Endothelial cell of umbilical vein (primary cell): ENCODE measurements at regions not wholly inside any gene's neighbourhood (a gene's known extent, or its start where the extent isn't known, plus 50 kb on each side); places are given as distances from the start of the nearest gene placed in this dataset.

Source experiments
- BruUV-seq: library from RNA; stranded (reverse); fragments of 400-500 nt; replicated peaks from 2 replicates; lab custom pipeline; 2021; lab: Mats Ljungman, UMichigan
- CTCF ChIA-PET: fragments of 300-600, 350-600 bp; sonication (Branson Sonifier 250); formaldehyde crosslinking; loops from one replicate; lab custom pipeline; 2021; ENCODE audit warnings: antibody characterized with exemption, inconsistent platforms; lab: Charles Lee
- POLR2A ChIA-PET: fragments of 300-600, 350-600 bp; sonication (Branson Sonifier 250); formaldehyde crosslinking; loops from one replicate; lab custom pipeline; 2021; ENCODE audit warnings: antibody characterized with exemption, inconsistent platforms; lab: Charles Lee
- DNase-seq: peaks from one replicate; pipeline ENCODE4 v3.0.0-alpha.2; 2011; ENCODE audit warnings: low read depth, low spot score
- FAIRE-seq: peaks from 2 replicates; lab custom pipeline; 2011; peaks lifted over from hg19 to GRCh38; lab: Jason Lieb, UNC
- H2AFZ ChIP-seq: 2 replicates; pipeline ENCODE4 v1.6.0; 2012; ENCODE audit warnings: low read depth, low read length, control low read depth, inconsistent platforms
- H3K27ac ChIP-seq: 2 replicates; pipeline ENCODE4 v1.5.1; 2011; ENCODE audit warnings: low read depth, mild to moderate bottlenecking, control low read depth, low read length, moderate library complexity; ENCODE audit not compliant: insufficient read depth
- H3K27me3 ChIP-seq, 2 experiments: 2 replicates each; pipeline versions ENCODE4 v1.6.0 to v1.6.1; 2011; ENCODE audit warnings: low read length in 2 of 2, mixed read lengths in 1 of 2; ENCODE audit not compliant: control insufficient read depth in 2 of 2, insufficient read depth in 2 of 2
- H3K36me3 ChIP-seq, 2 experiments: 2 replicates in 1 of 2; 3 replicates in 1 of 2; pipeline ENCODE4 v1.5.1; 2011; ENCODE audit warnings: low read length in 2 of 2, mild to moderate bottlenecking in 1 of 2, moderate library complexity in 1 of 2; ENCODE audit not compliant: control insufficient read depth in 2 of 2, insufficient read depth in 2 of 2; ENCODE audit errors: extremely low read depth in 1 of 2
- H3K4me1 ChIP-seq: 3 replicates; pipeline ENCODE4 v1.5.1; 2011; ENCODE audit warnings: mild to moderate bottlenecking, low read length; ENCODE audit not compliant: control insufficient read depth, insufficient read depth; ENCODE audit errors: extremely low read depth
- H3K4me2 ChIP-seq: 2 replicates; pipeline ENCODE4 v1.6.1; 2011; ENCODE audit warnings: low read length, control low read depth, mixed read lengths; ENCODE audit not compliant: insufficient read depth
- H3K4me3 ChIP-seq, 3 experiments: fragments of 200-600 bp in 1 of 3; sonication (generic), shearing (Covaris generic) in 1 of 3; replicated peaks in 1 of 3; 2 replicates each; pipeline ENCODE4 v1.5.1; 2011 to 2016; ENCODE audit warnings: control low read depth in 3 of 3, low read length in 3 of 3, mild to moderate bottlenecking in 2 of 3, inconsistent platforms in 1 of 3, low read depth in 1 of 3, moderate library complexity in 1 of 3; ENCODE audit not compliant: insufficient read depth in 1 of 3
- H3K79me2 ChIP-seq: 2 replicates; pipeline ENCODE4 v1.6.0; 2012; ENCODE audit warnings: low read length, inconsistent platforms; ENCODE audit not compliant: control insufficient read depth, insufficient read depth
- H3K9ac ChIP-seq: replicated peaks from 2 replicates; pipeline ENCODE3; 2011; ENCODE audit warnings: low read length, control low read depth; ENCODE audit not compliant: insufficient read depth; ENCODE audit errors: extremely low read depth
- H3K9me1 ChIP-seq: replicated peaks from 3 replicates; pipeline ENCODE4 v1.6.0; 2011; ENCODE audit warnings: mild to moderate bottlenecking, low read length; ENCODE audit not compliant: control insufficient read depth, insufficient read depth; ENCODE audit errors: extremely low read depth
- H3K9me3 ChIP-seq: replicated peaks from 2 replicates; pipeline ENCODE4 v1.5.1; 2012; ENCODE audit warnings: low read length, inconsistent platforms; ENCODE audit not compliant: control insufficient read depth, insufficient read depth
- H4K20me1 ChIP-seq: replicated peaks from 2 replicates; pipeline ENCODE3; 2011; ENCODE audit warnings: mild to moderate bottlenecking, low read length; ENCODE audit not compliant: control insufficient read depth, insufficient read depth; ENCODE audit errors: extremely low read depth
- CTCF ChIP-seq, 2 donors: IDR thresholded peaks; 1 replicate in 1 of 2; 2 replicates in 1 of 2; pipeline ENCODE4 v1.5.1; 2011; ENCODE audit warnings: low read length in 2 of 2, mild to moderate bottlenecking in 2 of 2, moderate library complexity in 2 of 2, control low read depth in 1 of 2, inconsistent platforms in 1 of 2, low read depth in 1 of 2; ENCODE audit not compliant: insufficient read depth in 1 of 2; ENCODE audit errors: extremely low read depth in 1 of 2
- EZH2 ChIP-seq: IDR thresholded peaks from 2 replicates; pipeline ENCODE4 v1.6.1; 2012; ENCODE audit warnings: borderline replicate concordance, low read depth, mild to moderate bottlenecking, moderate library complexity, low read length, inconsistent platforms; ENCODE audit not compliant: severe bottlenecking
- FOS ChIP-seq: IDR thresholded peaks from 2 replicates; pipeline ENCODE4 v1.6.1; 2011; ENCODE audit warnings: mild to moderate bottlenecking, low read length, moderate library complexity, borderline replicate concordance; ENCODE audit not compliant: insufficient read depth
- GATA2 ChIP-seq: IDR thresholded peaks from 2 replicates; pipeline ENCODE4 v1.7.0; 2011; ENCODE audit warnings: low read depth, mild to moderate bottlenecking, moderate library complexity, mixed read lengths, low read length; ENCODE audit not compliant: insufficient read length, insufficient read depth
- JUN ChIP-seq: IDR thresholded peaks from 2 replicates; pipeline ENCODE4 v1.6.1; 2011; ENCODE audit warnings: borderline replicate concordance, low read depth; ENCODE audit not compliant: insufficient read length, insufficient read depth
- MAX ChIP-seq: IDR thresholded peaks from 2 replicates; pipeline ENCODE4 v1.6.1; 2011; ENCODE audit not compliant: insufficient read depth, insufficient read length
- MYC ChIP-seq: IDR thresholded peaks from one replicate; pipeline ENCODE4 v1.6.1; 2011; ENCODE audit warnings: mild to moderate bottlenecking, low read depth, low read length
- POLR2A ChIP-seq: IDR thresholded peaks from 2 replicates; pipeline ENCODE4 v1.6.1; 2012; ENCODE audit warnings: low read depth, mild to moderate bottlenecking, control low read depth, low read length
- POLR2AphosphoS5 ChIP-seq: IDR thresholded peaks from 2 replicates; pipeline ENCODE4 v1.6.1; 2012; ENCODE audit warnings: low read depth, mild to moderate bottlenecking, control low read depth, low read length, moderate library complexity; ENCODE audit not compliant: insufficient read depth
- dilution Hi-C: fragments of 300-500 bp; cut with MboI; formaldehyde crosslinking; loops from one replicate; pipeline ENCODE4 v1.15.0; 2019; ENCODE audit warnings: low sequenced_read_pairs; ENCODE audit not compliant: extremely low pct_ligation_motif_present
- intact Hi-C: fragments of 100-400 bp; cut with micrococcal nuclease; formaldehyde crosslinking; loops from one replicate; pipeline ENCODE4 v1.10.0; 2022

GRCh38 chr7:22662036-22662435 is 65.0 kb upstream of the IL6 start:
- dilution Hi-C loops: no loop called here
- peak; percentile 18 for DNase-seq
- no peak overlapping the region for H3K4me3 ChIP-seq
- no peak overlapping the region for H3K9ac ChIP-seq
- no peak for TF ChIP-seq GATA2
- TF ChIP-seq MAX: no peak
- no peak for TF ChIP-seq POLR2A
- TF ChIP-seq MYC: no peak
- TF ChIP-seq FOS: no peak
- no peak for TF ChIP-seq CTCF (IDR thresholded peaks at IDR 0.05; ENCODE audit: extremely low read depth in 1 of 2, insufficient read depth in 1 of 2, low read depth in 1 of 2, low read length in 2 of 2)
- no peak for TF ChIP-seq POLR2AphosphoS5
- no peak for TF ChIP-seq EZH2
- TF ChIP-seq JUN: no peak
- H4K20me1 ChIP-seq: no peaks in the 10 kb centered on the region
- ChIA-PET CTCF (interaction anchor here (1.7 to 2.0 kb wide), 3 partner anchors 8 to 65 kb away, joined by 3 to 8 read pairs (median 6); partner anchors contain the start of gene IL6), POLR2A (interaction anchor here (1.7 kb wide), 1 partner anchor 10 kb away, joined by 6 read pairs; no protein-coding TSS in a partner anchor)
- H3K36me3 ChIP-seq: no peaks in the 10 kb centered on the region
- no TSS peak for BruUV-seq
- no peaks in the 10 kb centered on the region for H3K79me2 ChIP-seq
- no peak overlapping the region for H3K4me2 ChIP-seq
- H2AFZ ChIP-seq: no peak overlapping the region
- no peaks in the 10 kb centered on the region for H3K27me3 ChIP-seq
- H3K9me1 ChIP-seq: no peaks in the 10 kb centered on the region
- no peaks in the 10 kb centered on the region for H3K9me3 ChIP-seq
- H3K27ac ChIP-seq: no peak overlapping the region
- intact Hi-C loops: loop anchor here (10.0 kb wide), 1 partner anchor 217 kb away; no protein-coding TSS in a partner anchor
- H3K4me1 ChIP-seq: peaks cover 36% of the 10 kb centered on the region
- no peak for FAIRE-seq
